Kidney epithelial cell (primary cell): ENCODE measurements at regions not wholly inside any gene's neighbourhood (a gene's known extent, or its start where the extent isn't known, plus 50 kb on each side); places are given as distances from the start of the nearest gene placed in this dataset.

Source experiments
- DNase-seq: peaks from one replicate; pipeline ENCODE4 v3.0.0-alpha.2; 2010; ENCODE audit warnings: low read depth
- H3K27me3 ChIP-seq: 2 replicates; pipeline ENCODE4 v1.6.0; 2011; ENCODE audit warnings: low read length; ENCODE audit not compliant: control insufficient read depth, insufficient read depth
- H3K36me3 ChIP-seq: 2 replicates; pipeline ENCODE4 v1.5.1; 2011; ENCODE audit warnings: low read length; ENCODE audit not compliant: control insufficient read depth, insufficient read depth
- H3K4me3 ChIP-seq: 2 replicates; pipeline ENCODE4 v1.5.1; 2011; ENCODE audit warnings: low read depth, mild to moderate bottlenecking, control low read depth, low read length
- TF ChIP-seq, protein P1 (sequence below): IDR thresholded peaks from 2 replicates; pipeline ENCODE4 v1.5.1; 2011; ENCODE audit warnings: mild to moderate bottlenecking, moderate library complexity, low read length, control low read depth, inconsistent platforms; ENCODE audit not compliant: insufficient read depth, poor library complexity, severe bottlenecking

DNA sequence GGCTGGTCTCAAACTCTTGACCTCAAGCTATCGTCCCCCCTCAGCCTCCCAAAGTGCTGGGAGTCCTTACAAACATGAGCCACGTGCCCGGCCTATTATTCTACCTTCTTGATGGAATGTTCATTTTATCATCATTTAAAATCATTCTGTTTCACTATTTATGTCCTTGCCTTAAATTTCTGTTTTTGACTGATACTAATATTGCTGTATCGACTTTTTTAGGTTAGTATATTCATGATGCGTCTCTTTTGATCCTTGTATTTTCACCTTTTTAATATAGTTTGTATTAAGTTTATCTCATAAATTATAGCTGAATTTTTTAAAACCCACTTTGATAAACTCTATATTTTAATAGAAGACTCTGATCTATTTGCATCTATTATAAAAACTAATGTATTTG is 98.4 kb upstream of the STXBP5 start:
- H3K36me3 ChIP-seq, result no peaks in the 10 kb centered on the region
- H3K4me3 ChIP-seq, result no peak overlapping the region
- TF ChIP-seq, protein P1, sequence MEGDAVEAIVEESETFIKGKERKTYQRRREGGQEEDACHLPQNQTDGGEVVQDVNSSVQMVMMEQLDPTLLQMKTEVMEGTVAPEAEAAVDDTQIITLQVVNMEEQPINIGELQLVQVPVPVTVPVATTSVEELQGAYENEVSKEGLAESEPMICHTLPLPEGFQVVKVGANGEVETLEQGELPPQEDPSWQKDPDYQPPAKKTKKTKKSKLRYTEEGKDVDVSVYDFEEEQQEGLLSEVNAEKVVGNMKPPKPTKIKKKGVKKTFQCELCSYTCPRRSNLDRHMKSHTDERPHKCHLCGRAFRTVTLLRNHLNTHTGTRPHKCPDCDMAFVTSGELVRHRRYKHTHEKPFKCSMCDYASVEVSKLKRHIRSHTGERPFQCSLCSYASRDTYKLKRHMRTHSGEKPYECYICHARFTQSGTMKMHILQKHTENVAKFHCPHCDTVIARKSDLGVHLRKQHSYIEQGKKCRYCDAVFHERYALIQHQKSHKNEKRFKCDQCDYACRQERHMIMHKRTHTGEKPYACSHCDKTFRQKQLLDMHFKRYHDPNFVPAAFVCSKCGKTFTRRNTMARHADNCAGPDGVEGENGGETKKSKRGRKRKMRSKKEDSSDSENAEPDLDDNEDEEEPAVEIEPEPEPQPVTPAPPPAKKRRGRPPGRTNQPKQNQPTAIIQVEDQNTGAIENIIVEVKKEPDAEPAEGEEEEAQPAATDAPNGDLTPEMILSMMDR, result no peak
- H3K27me3 ChIP-seq, result no peaks in the 10 kb centered on the region
- DNase-seq, result no peak

- no peaks in the 10 kb centered on the region for H3K36me3 ChIP-seq
- H3K4me3 ChIP-seq, result no peak overlapping the region
- H3K27me3 ChIP-seq, result no peaks in the 10 kb centered on the region
- DNase-seq, result no peak
- TF ChIP-seq, protein P1, result no peak
These were observed 97.3 kb upstream of the STXBP5 start for GRCh38 chr6:147106759-147107401.

DNA sequence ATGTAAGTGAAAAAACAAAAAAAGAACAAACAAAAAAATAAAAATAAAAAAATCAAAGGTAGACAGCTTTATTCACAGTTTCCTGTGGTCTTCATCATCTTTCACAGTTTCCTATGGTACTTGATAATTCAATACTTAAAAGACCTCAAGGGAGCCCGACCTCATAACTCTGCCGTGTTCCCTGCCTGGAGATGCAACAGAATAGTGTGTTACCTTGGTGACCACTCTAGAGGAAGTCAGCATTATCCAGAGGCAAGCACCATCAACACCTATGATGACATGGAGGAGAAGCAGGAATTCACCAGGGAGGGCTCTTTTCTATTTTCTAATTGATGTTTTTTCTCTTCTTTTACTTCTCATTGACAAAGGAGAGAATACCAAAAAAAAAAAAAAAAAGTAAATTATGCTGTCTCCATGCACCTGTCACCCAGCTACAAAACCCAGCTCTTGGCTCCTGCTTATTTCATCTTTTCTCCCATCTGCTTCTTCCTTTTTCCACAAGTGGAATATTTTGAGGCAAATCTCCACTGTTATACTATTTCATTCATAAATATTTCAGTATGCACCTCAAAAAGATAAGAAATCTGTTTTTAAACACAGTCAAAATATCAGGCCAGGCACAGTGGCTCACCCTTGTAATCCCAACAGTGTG is 95.8 kb upstream of the STXBP5 start:
- Histone ChIP-seq H3K27me3 (no peaks in the 10 kb centered on the region), H3K4me3 (no peak overlapping the region), H3K36me3 (no peaks in the 10 kb centered on the region)
- TF ChIP-seq, protein P1, result no peak
- DNase-seq, result no peak

DNA sequence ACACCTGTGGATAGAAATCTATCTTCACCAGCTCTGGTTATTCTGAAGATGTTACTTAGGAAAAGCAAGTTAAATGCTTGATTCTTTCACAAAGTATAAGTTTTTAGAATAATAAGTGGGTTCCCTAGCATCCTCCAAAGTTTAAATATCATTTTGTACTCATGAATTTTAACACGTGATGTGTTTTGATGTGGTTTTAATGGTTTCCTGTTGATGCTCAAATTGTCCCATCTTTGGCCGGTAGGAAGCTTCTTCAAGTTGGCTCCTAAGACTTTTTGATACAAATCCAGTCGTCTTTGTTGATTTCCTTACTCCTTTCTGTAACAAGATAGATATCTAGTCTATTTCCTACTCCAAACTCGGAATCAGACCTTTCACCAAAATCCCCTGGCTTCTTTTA is 94.5 kb upstream of the STXBP5 start:
- no peaks in the 10 kb centered on the region for H3K27me3 ChIP-seq
- TF ChIP-seq, protein P1, result no peak
- no peak for DNase-seq
- H3K36me3 ChIP-seq, result no peaks in the 10 kb centered on the region
- H3K4me3 ChIP-seq, result no peak overlapping the region

DNA sequence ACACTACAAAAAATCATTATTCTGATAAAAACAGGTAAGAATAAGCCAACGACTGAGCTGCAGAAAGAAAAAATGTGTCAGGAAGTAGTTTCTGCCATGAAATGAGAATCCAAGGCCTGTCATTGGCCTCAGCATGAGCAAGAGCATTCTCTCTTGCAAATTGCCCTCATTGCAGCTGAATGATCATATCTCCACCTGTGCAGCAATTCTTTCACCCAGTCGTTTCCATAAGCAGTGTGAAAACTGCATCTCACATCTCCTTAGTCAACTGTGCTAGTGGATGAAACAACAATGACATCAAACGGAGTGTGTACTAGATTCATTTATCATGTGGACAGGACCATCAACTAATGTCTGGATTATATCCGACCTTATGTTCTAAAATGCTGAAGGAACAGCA is 88.2 kb upstream of the STXBP5 start:
- DNase-seq, result no peak
- Histone ChIP-seq H3K27me3 (no peaks in the 10 kb centered on the region), H3K36me3 (no peaks in the 10 kb centered on the region), H3K4me3 (no peak overlapping the region)
- TF ChIP-seq, protein P1, result no peak

GRCh38 chr6:147117011-147117410 is 87.2 kb upstream of the STXBP5 start:
- DNase-seq, result no peak
- Histone ChIP-seq H3K4me3 (no peak overlapping the region), H3K36me3 (no peaks in the 10 kb centered on the region), H3K27me3 (no peaks in the 10 kb centered on the region)
- TF ChIP-seq, protein P1, result no peak
